Kidney epithelial cell (primary cell): ENCODE measurements at regions not wholly inside any gene's neighbourhood (a gene's known extent, or its start where the extent isn't known, plus 50 kb on each side); places are given as distances from the start of the nearest gene placed in this dataset.

Experiments used
- DNase-seq: peaks from one replicate; pipeline ENCODE4 v3.0.0-alpha.2; 2010; ENCODE audit warnings: low read depth
- H3K27me3 ChIP-seq: 2 replicates; pipeline ENCODE4 v1.6.0; 2011; ENCODE audit warnings: low read length; ENCODE audit not compliant: control insufficient read depth, insufficient read depth
- H3K36me3 ChIP-seq: 2 replicates; pipeline ENCODE4 v1.5.1; 2011; ENCODE audit warnings: low read length; ENCODE audit not compliant: control insufficient read depth, insufficient read depth
- H3K4me3 ChIP-seq: 2 replicates; pipeline ENCODE4 v1.5.1; 2011; ENCODE audit warnings: low read depth, mild to moderate bottlenecking, control low read depth, low read length
- TF ChIP-seq, protein P1 (sequence below): IDR thresholded peaks from 2 replicates; pipeline ENCODE4 v1.5.1; 2011; ENCODE audit warnings: mild to moderate bottlenecking, moderate library complexity, low read length, control low read depth, inconsistent platforms; ENCODE audit not compliant: insufficient read depth, poor library complexity, severe bottlenecking

GRCh38 chr9:135355521-135356011 lies 124.0 kb upstream of the PPP1R26 start:
- H3K27me3 ChIP-seq, result no peaks in the 10 kb centered on the region
- TF ChIP-seq, protein P1, sequence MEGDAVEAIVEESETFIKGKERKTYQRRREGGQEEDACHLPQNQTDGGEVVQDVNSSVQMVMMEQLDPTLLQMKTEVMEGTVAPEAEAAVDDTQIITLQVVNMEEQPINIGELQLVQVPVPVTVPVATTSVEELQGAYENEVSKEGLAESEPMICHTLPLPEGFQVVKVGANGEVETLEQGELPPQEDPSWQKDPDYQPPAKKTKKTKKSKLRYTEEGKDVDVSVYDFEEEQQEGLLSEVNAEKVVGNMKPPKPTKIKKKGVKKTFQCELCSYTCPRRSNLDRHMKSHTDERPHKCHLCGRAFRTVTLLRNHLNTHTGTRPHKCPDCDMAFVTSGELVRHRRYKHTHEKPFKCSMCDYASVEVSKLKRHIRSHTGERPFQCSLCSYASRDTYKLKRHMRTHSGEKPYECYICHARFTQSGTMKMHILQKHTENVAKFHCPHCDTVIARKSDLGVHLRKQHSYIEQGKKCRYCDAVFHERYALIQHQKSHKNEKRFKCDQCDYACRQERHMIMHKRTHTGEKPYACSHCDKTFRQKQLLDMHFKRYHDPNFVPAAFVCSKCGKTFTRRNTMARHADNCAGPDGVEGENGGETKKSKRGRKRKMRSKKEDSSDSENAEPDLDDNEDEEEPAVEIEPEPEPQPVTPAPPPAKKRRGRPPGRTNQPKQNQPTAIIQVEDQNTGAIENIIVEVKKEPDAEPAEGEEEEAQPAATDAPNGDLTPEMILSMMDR, result no peak
- no peak overlapping the region for H3K4me3 ChIP-seq
- H3K36me3 ChIP-seq, result no peaks in the 10 kb centered on the region
- DNase-seq, result no peak

DNA sequence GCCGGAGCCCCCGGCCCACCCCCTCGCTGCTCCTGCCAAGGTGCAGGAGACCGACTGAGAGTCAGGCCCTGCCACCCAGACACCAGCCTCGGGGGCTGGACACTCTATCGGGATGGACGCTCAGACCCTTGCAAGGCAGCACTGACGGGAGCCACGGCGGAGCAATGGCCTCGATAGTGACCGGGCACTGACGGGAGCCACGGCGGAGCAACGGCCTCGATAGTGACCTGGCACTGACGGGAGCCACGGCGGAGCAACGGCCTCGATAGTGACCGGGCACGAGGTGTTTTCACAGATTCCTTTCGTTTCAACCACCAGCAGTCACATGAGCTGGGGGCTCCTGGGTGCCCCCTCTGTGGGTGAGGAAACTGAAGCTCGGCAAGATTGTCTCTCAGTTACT lies 123.6 kb upstream of the PPP1R26 start:
- Histone ChIP-seq H3K4me3 (no peak overlapping the region), H3K36me3 (no peaks in the 10 kb centered on the region), H3K27me3 (no peaks in the 10 kb centered on the region)
- TF ChIP-seq, protein P1, result no peak
- DNase-seq, result no peak

DNA sequence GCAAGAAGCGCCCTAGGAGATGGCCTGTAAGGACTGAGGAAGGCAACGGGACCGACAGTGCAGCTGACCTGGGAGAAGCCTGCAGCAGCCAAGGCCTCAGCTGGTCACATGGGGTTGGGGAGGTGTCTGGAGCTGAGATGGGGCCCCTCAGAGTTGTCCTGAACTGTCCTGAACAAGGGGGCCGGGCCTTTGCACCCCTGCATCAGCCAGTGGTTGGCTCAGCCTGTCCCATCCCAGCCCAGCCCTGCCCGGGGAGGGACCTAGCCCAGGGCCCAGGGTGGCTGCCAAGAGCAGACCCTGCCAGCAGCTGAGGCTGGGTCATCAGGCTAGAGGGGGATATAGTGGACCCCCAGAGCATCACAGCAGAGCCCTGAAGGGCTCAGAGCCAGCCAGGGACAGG lies 122.8 kb upstream of the PPP1R26 start:
- H3K27me3 ChIP-seq, result no peaks in the 10 kb centered on the region

DNA sequence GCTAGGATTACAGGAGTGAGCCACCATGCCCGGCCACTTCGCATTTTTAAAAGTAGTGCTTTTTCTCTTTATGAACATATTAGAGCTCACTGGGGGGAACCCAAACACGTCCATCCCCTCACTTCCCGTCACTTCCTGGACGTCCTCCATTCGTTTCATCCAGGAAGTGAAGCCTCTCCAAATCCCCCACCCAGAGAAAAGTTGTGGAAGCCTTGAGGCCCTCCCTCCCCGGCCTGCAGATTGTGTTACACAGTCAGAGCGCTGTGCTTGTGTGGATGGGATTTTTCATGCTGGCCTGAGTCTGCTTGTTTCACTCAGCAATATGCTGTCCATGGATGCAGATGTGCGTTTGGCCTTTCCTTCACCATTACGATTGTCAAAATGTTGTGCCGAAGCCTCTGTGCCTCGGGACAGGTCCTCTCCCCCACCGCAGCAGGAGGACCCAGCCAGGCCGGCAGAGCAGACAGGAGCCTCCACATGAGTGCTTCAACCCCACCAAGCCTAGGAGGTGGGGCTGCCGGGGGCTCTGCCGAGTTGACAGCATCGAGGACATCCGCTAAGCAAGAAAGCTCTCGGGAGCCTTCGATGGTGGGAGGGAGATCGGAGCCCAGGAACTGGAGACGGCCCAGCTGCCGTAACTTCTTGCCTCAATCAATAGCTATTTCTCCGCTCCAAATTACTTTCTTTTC lies 121.6 kb upstream of the PPP1R26 start:
- no peak for DNase-seq
- no peaks in the 10 kb centered on the region for H3K36me3 ChIP-seq
- H3K4me3 ChIP-seq, result no peak overlapping the region
- TF ChIP-seq, protein P1, result no peak
- no peaks in the 10 kb centered on the region for H3K27me3 ChIP-seq

More for the DNA sequence above, 122.8 kb upstream of the PPP1R26 start:
- H3K4me3 ChIP-seq, result no peak overlapping the region
- DNase-seq, result no peak
- TF ChIP-seq, protein P1, result no peak
- no peaks in the 10 kb centered on the region for H3K36me3 ChIP-seq

GRCh38 chr9:135358552-135358940 lies 121.0 kb upstream of the PPP1R26 start:
- Histone ChIP-seq H3K27me3 (no peaks in the 10 kb centered on the region), H3K36me3 (no peaks in the 10 kb centered on the region), H3K4me3 (no peak overlapping the region)
- DNase-seq, result no peak
- TF ChIP-seq, protein P1, result no peak

GRCh38 chr9:135359764-135360163 lies 119.8 kb upstream of the PPP1R26 start:
- Histone ChIP-seq H3K4me3 (no peak overlapping the region), H3K36me3 (no peaks in the 10 kb centered on the region), H3K27me3 (no peaks in the 10 kb centered on the region)
- TF ChIP-seq, protein P1, result no peak
- DNase-seq, result no peak
